ENCODE measurements at regions not wholly inside any gene's neighbourhood (a gene's known extent, or its start where the extent isn't known, plus 50 kb on each side); places are given as distances from the start of the nearest gene placed in this dataset.

DNA sequence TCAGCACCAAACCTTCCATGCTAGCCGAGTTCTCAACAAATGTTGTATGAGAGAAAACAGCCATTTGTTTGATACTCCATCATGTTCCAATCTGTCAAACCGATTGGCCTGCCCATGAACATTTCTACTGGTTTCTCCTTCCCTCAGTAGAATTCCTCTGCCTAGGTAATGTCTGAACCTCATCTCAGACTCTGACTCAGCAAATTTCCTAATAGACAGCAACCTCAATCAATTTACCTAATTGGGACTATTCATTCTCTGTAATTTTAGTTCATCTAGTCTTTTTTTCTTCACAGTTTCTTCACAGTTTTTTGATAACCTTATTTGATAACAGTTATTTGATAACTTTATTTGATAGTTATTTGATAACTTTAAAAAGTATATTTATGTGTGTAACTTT, 585.1 kb downstream of the DNAJB9 start:
- TF ChIP-seq ZSCAN21 (CRISPR knock-in tag; IDR thresholded peaks at IDR 0.05; ENCODE audit: borderline replicate concordance) (no peak), STAT5B (CRISPR knock-in tag; IDR thresholded peaks at IDR 0.05) (no peak)
- TF ChIP-seq, protein P1, sequence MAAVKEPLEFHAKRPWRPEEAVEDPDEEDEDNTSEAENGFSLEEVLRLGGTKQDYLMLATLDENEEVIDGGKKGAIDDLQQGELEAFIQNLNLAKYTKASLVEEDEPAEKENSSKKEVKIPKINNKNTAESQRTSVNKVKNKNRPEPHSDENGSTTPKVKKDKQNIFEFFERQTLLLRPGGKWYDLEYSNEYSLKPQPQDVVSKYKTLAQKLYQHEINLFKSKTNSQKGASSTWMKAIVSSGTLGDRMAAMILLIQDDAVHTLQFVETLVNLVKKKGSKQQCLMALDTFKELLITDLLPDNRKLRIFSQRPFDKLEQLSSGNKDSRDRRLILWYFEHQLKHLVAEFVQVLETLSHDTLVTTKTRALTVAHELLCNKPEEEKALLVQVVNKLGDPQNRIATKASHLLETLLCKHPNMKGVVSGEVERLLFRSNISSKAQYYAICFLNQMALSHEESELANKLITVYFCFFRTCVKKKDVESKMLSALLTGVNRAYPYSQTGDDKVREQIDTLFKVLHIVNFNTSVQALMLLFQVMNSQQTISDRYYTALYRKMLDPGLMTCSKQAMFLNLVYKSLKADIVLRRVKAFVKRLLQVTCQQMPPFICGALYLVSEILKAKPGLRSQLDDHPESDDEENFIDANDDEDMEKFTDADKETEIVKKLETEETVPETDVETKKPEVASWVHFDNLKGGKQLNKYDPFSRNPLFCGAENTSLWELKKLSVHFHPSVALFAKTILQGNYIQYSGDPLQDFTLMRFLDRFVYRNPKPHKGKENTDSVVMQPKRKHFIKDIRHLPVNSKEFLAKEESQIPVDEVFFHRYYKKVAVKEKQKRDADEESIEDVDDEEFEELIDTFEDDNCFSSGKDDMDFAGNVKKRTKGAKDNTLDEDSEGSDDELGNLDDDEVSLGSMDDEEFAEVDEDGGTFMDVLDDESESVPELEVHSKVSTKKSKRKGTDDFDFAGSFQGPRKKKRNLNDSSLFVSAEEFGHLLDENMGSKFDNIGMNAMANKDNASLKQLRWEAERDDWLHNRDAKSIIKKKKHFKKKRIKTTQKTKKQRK (IDR thresholded peaks at IDR 0.05; ENCODE audit: low read length) = no peak
